Coronary artery (tissue), 2 donors: ENCODE measurements at regions not wholly inside any gene's neighbourhood (a gene's known extent, or its start where the extent isn't known, plus 50 kb on each side); places are given as distances from the start of the nearest gene placed in this dataset.

Experiments used
- DNase-seq: peaks from one replicate; pipeline ENCODE4 v3.0.0-alpha.2; 2017; ENCODE audit warnings: low spot score
- H3K27ac ChIP-seq, 2 donors: fragments of 200-600 bp; sonication (generic); one replicate each; pipeline ENCODE4 v1.5.1; 2016 to 2019
- H3K4me3 ChIP-seq: fragments of 200-600 bp; sonication (generic); 2 replicates; pipeline ENCODE4 v1.5.1; 2016; ENCODE audit warnings: mild to moderate bottlenecking, moderate library complexity
- CTCF ChIP-seq: fragments of 200-600 bp; sonication (generic); IDR thresholded peaks from one replicate; pipeline ENCODE4 v1.5.1; 2019; ENCODE audit warnings: antibody characterized with exemption

GRCh38 chr11:27761356-27761755 lies 61.1 kb upstream of the BDNF start:
- TF ChIP-seq CTCF = no peak
- Histone ChIP-seq H3K4me3 (no peak overlapping the region), H3K27ac (no peak overlapping the region)
- DNase-seq = no peak

GRCh38 chr11:27757953-27758352 lies 57.7 kb upstream of the BDNF start:
- Histone ChIP-seq H3K4me3 (no peak overlapping the region), H3K27ac (no peak overlapping the region)
- TF ChIP-seq CTCF = no peak
- no peak for DNase-seq

GRCh38 chr11:27754035-27755017 lies 54.1 kb upstream of the BDNF start:
- Histone ChIP-seq H3K27ac (no peak overlapping the region), H3K4me3 (no peak overlapping the region)
- no peak for TF ChIP-seq CTCF
- no peak for DNase-seq
